Gastroesophageal sphincter (tissue), 4 donors: ENCODE measurements at regions not wholly inside any gene's neighbourhood (a gene's known extent, or its start where the extent isn't known, plus 50 kb on each side); places are given as distances from the start of the nearest gene placed in this dataset.
"Not testable (repeated sequence)": the region's sequence is repeated elsewhere in the genome, so short reads cannot be mapped to it uniquely, and the experiment has no call there.

Experiments used
- ATAC-seq: fragments of 150-250 bp; one replicate; pipeline ENCODE4 v1.9.1; 2016; ENCODE audit warnings: mild to moderate bottlenecking, moderate library complexity
- H3K27ac ChIP-seq, 4 donors: fragments of 200-600 bp; sonication (generic) in 3 of 4; 1 replicate in 3 of 4; 2 replicates in 1 of 4; pipeline ENCODE4 v1.5.1; 2016 to 2019
- H3K27me3 ChIP-seq: fragments of 200-600 bp; sonication (generic); one replicate; pipeline ENCODE4 v1.5.1; 2019
- H3K36me3 ChIP-seq, 2 donors: fragments of 200-600 bp; sonication (generic); one replicate each; pipeline ENCODE4 v1.5.1; 2019; ENCODE audit warnings: control low read depth in 1 of 2
- H3K4me1 ChIP-seq, 3 donors: fragments of 200-600 bp; sonication (generic); 1 replicate in 2 of 3; 2 replicates in 1 of 3; pipeline ENCODE4 v1.5.1; 2016 to 2019; ENCODE audit warnings: control low read depth in 2 of 3
- H3K4me3 ChIP-seq, 2 donors: fragments of 200-600 bp; sonication (generic); one replicate each; pipeline ENCODE4 v1.5.1; 2019; ENCODE audit warnings: mild to moderate bottlenecking in 1 of 2, moderate library complexity in 1 of 2
- H3K9me3 ChIP-seq, 3 donors: fragments of 200-600 bp; sonication (generic); one replicate each; pipeline ENCODE4 v1.5.1; 2017 to 2019; ENCODE audit warnings: control low read depth in 2 of 3
- CTCF ChIP-seq, 4 experiments: fragments of 200-600 bp in 2 of 4; fragments of 450-650 bp in 2 of 4; sonication (generic) in 1 of 4; IDR thresholded peaks; one replicate each; pipeline ENCODE4 v1.5.1; 2017 to 2019; ENCODE audit warnings: antibody characterized with exemption in 4 of 4, mild to moderate bottlenecking in 2 of 4, moderate library complexity in 2 of 4
- EP300 ChIP-seq: sonication (generic); formaldehyde crosslinking; IDR thresholded peaks from one replicate; pipeline ENCODE4 v1.6.1; 2017; ENCODE audit warnings: antibody characterized with exemption, mild to moderate bottlenecking
- POLR2A ChIP-seq, 2 donors: fragments of 450-650 bp; IDR thresholded peaks; one replicate each; pipeline ENCODE4 v1.6.1; 2017; ENCODE audit warnings: antibody characterized with exemption in 2 of 2, mild to moderate bottlenecking in 2 of 2, moderate library complexity in 1 of 2
- POLR2AphosphoS5 ChIP-seq: sonication (generic); formaldehyde crosslinking; IDR thresholded peaks from one replicate; pipeline ENCODE4 v1.6.1; 2017; ENCODE audit warnings: antibody characterized with exemption
- WGBS, 2 donors: methylation state at CpG; one replicate each; pipeline ENCODE4 v1.1.5; 2018; ENCODE audit warnings: low coverage in 1 of 2; 5-methylcytosine and 5-hydroxymethylcytosine counted together

- ATAC-seq, result no peak
- Histone ChIP-seq H3K9me3 (no peaks in the 10 kb centered on the region), H3K27me3 (no peaks in the 10 kb centered on the region), H3K36me3 (no peaks in the 10 kb centered on the region), H3K4me3 (no peak overlapping the region), H3K4me1 (no peaks in the 10 kb centered on the region), H3K27ac (no peak overlapping the region)
- TF ChIP-seq POLR2AphosphoS5 (no peak), POLR2A (IDR thresholded peaks at IDR 0.05) (no peak), EP300 (no peak), CTCF (IDR thresholded peaks at IDR 0.05) (no peak)
- 83% methylated on average over 1 of the region's 2 CpGs; no CpG with 5 or more reads in 1 of the 2 donors for WGBS, 2 donors
Measured at GRCh38 chrX:44690129-44690528, 147.5 kb upstream of the FUNDC1 start.

- no peaks in the 10 kb centered on the region for H3K9me3 ChIP-seq
- 29 to 31% methylated on average over 4 to 6 of the region's 10 CpGs for WGBS, 2 donors
- TF ChIP-seq EP300 (no peak), POLR2A (IDR thresholded peaks at IDR 0.05) (no peak), CTCF (IDR thresholded peaks at IDR 0.05) (no peak), POLR2AphosphoS5 (no peak)
- H3K27me3 ChIP-seq, result no peaks in the 10 kb centered on the region
- no peak overlapping the region for H3K27ac ChIP-seq
- ATAC-seq, result peak; percentile 48
- peaks cover 0 to 11% (median 0%) of the 10 kb centered on the region in 3 donors for H3K4me1 ChIP-seq
- no peak overlapping the region for H3K4me3 ChIP-seq
- no peaks in the 10 kb centered on the region for H3K36me3 ChIP-seq
Measured at GRCh38 chrX:44675362-44676024, 132.8 kb upstream of the FUNDC1 start.

- H3K9me3 ChIP-seq, result no peaks in the 10 kb centered on the region
- WGBS, 2 donors, result 56 to 63% methylated on average over 2 of the region's 2 CpGs
- no peak for TF ChIP-seq EP300
- no peak for TF ChIP-seq POLR2A (IDR thresholded peaks at IDR 0.05)
- TF ChIP-seq CTCF (IDR thresholded peaks at IDR 0.05), result no peak
- TF ChIP-seq POLR2AphosphoS5, result no peak
- H3K4me1 ChIP-seq, result peaks cover 0 to 11% (median 0%) of the 10 kb centered on the region in 3 donors
- H3K4me3 ChIP-seq, result no peak overlapping the region
- H3K27ac ChIP-seq, result no peak overlapping the region
- no peaks in the 10 kb centered on the region for H3K36me3 ChIP-seq
- no peak for ATAC-seq
- H3K27me3 ChIP-seq, result no peaks in the 10 kb centered on the region
Measured at GRCh38 chrX:44674906-44675305, 132.2 kb upstream of the FUNDC1 start.

- Histone ChIP-seq H3K27me3 (no peaks in the 10 kb centered on the region), H3K4me3 (no peak overlapping the region), H3K27ac (no peak overlapping the region), H3K36me3 (no peaks in the 10 kb centered on the region), H3K9me3 (no peaks in the 10 kb centered on the region), H3K4me1 (no peaks in the 10 kb centered on the region)
- 45 to 67% methylated on average over 1 of the region's 1 CpG for WGBS, 2 donors
- ATAC-seq, result no peak
- no peak for TF ChIP-seq POLR2AphosphoS5
- TF ChIP-seq EP300, result no peak
- no peak for TF ChIP-seq POLR2A (IDR thresholded peaks at IDR 0.05)
- no peak for TF ChIP-seq CTCF (IDR thresholded peaks at IDR 0.05)
Measured at GRCh38 chrX:44669626-44670025, 127.0 kb upstream of the FUNDC1 start.

GRCh38 chrX:44667771-44668170 lies 125.1 kb upstream of the FUNDC1 start:
- no peaks in the 10 kb centered on the region for H3K27me3 ChIP-seq
- TF ChIP-seq EP300 (no peak), CTCF (IDR thresholded peaks at IDR 0.05) (no peak), POLR2AphosphoS5 (no peak), POLR2A (IDR thresholded peaks at IDR 0.05) (no peak)
- H3K27ac ChIP-seq, result no peak overlapping the region
- H3K36me3 ChIP-seq, result no peaks in the 10 kb centered on the region
- H3K4me3 ChIP-seq, result no peak overlapping the region
- H3K4me1 ChIP-seq, result no peaks in the 10 kb centered on the region
- 14% methylated on average over 2 of the region's 3 CpGs; no CpG with 5 or more reads in 1 of the 2 donors for WGBS, 2 donors
- no peak for ATAC-seq
- no peaks in the 10 kb centered on the region for H3K9me3 ChIP-seq

GRCh38 chrX:44657718-44658246 lies 115.1 kb upstream of the FUNDC1 start:
- not testable (repeated sequence) for H3K27me3 ChIP-seq, H3K9me3 ChIP-seq, H3K4me3 ChIP-seq, ATAC-seq, H3K4me1 ChIP-seq, H3K27ac ChIP-seq, H3K36me3 ChIP-seq
- 73 to 84% methylated on average over 3 to 5 of the region's 5 CpGs for WGBS, 2 donors
